GM13976 (cell line): ENCODE measurements at regions not wholly inside any gene's neighbourhood (a gene's known extent, or its start where the extent isn't known, plus 50 kb on each side); places are given as distances from the start of the nearest gene placed in this dataset.

Source experiments
- DNase-seq: peaks from one replicate; pipeline ENCODE4 v3.0.0; 2012; ENCODE audit warnings: low spot score
- in situ Hi-C: fragments of 300-500 bp; cut with MboI; formaldehyde crosslinking; loops from one replicate; pipeline ENCODE4 v1.12.0; 2022; ENCODE audit warnings: low sequenced_read_pairs, mixed read lengths, inconsistent platforms; ENCODE audit not compliant: unreplicated experiment
- TF ChIP-seq, protein P1 (sequence below): IDR thresholded peaks from 2 replicates; pipeline ENCODE4 v1.5.1; 2012; ENCODE audit warnings: borderline replicate concordance, mild to moderate bottlenecking; ENCODE audit not compliant: insufficient read depth; ENCODE audit errors: extremely low read depth, missing control alignments, control extremely low read depth

DNA sequence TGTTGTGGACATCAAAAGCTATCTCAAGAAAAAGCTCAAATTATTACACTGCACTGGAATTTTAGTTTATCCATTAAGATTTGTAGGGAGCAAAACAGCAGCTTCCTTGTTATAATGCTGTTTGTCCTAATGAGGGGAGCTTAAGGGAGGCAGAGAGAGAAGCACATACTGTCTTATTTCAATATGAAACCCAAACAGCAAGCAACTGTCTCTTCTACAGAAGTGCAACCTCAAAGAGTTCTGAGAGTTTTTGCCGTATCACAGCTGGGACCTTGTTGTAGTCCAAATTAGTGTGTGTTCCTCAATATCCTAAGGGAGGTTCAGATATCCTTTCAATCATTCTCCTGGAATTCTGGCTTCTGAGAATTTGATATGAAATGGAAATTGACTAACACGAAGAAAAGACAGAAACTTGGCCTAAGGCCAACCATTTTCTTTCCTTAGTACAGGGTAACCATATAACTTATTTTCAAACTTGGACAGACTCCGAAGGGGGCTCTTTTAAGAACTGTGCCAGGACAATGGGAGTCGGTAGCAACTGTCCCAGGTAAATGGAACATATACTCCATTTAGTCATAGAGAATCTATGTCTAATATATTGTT, 149.3 kb upstream of the CCN2 start:
- TF ChIP-seq, protein P1, sequence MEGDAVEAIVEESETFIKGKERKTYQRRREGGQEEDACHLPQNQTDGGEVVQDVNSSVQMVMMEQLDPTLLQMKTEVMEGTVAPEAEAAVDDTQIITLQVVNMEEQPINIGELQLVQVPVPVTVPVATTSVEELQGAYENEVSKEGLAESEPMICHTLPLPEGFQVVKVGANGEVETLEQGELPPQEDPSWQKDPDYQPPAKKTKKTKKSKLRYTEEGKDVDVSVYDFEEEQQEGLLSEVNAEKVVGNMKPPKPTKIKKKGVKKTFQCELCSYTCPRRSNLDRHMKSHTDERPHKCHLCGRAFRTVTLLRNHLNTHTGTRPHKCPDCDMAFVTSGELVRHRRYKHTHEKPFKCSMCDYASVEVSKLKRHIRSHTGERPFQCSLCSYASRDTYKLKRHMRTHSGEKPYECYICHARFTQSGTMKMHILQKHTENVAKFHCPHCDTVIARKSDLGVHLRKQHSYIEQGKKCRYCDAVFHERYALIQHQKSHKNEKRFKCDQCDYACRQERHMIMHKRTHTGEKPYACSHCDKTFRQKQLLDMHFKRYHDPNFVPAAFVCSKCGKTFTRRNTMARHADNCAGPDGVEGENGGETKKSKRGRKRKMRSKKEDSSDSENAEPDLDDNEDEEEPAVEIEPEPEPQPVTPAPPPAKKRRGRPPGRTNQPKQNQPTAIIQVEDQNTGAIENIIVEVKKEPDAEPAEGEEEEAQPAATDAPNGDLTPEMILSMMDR, result no peak

DNA sequence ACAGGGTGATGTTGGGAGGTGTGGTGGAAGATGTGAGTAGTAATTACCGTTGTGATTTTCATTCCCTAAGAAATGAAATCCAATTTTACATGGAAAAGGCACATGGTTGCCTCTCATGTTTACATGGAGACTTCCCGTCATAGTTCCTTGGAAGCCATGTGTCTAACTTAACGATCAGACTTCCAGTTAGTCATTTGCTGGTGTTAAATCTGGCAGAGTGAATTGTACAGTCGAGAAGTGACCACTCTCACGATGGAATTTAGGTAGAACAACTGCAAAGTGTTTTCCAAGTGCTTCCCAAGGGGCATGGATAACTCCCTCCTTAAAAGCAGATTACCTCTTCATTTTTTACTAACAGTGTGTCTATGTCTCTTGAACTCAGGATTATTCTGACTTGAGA, 145.8 kb upstream of the CCN2 start:
- TF ChIP-seq, protein P1, result no peak
- in situ Hi-C loops, result no loop called here
- DNase-seq, result no peak

More for the DNA sequence above, 149.3 kb upstream of the CCN2 start:
- DNase-seq, result no peak
- in situ Hi-C loops, result no loop called here

DNA sequence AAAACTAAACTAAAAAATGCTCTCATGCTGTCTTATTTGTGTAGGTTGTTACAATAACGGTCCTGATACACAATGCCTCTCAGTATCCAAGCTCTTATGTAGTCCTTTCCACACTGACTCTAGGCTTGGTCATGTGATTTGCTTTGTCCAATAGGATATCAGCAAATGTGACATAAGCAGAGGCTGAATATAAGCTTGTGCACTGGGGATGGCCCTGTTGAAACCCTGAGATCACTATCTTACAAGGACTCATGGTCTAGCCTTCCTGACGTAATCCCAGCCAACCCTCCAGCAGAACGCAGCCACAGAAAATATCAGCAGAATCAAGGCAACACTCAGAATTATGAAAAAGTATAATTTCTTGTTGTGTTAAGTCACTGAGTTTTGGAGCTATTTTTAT, 145.1 kb upstream of the CCN2 start:
- TF ChIP-seq, protein P1, result no peak
- in situ Hi-C loops, result no loop called here
- DNase-seq, result no peak

DNA sequence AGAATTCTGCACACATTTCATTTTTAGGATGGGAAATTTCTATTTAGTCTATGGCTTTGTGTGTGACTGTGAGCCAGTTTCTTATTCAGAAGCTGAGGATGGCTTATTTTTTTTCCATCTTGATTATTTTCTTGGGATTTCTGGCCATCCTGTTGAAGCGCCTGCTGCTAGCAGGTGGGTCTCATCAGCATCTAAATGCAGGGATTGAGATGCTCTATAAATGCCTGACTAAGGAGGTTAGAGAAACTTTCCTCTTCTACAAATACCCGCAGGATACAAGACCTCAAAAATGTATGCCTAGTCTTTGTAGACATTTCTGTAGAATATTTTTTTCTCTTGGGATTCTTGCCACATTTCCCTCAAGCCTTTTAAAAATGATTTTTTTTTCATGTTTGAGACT, 138.0 kb upstream of the CCN2 start:
- in situ Hi-C loops, result no loop called here
- DNase-seq, result no peak
- TF ChIP-seq, protein P1, result no peak

DNA sequence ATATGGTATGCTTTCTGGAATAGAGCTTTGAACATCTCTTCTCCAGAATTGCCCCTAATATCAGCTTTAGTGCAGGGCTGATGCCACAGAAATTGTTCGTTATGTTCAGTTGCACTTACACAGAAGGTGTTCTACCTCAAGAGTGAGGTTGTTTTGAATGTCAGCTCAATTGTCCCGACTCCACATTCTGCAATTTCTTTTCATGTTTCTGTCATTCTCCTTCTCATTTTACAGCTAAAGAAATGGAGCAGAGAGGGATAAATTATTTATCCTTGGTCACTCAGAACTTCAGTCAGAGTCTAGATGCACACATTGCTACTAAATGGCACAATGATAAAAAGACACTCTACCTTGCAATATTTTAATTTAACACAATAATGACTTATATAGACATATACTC, 137.0 kb upstream of the CCN2 start:
- TF ChIP-seq, protein P1, result no peak
- in situ Hi-C loops, result no loop called here
- DNase-seq, result no peak

DNA sequence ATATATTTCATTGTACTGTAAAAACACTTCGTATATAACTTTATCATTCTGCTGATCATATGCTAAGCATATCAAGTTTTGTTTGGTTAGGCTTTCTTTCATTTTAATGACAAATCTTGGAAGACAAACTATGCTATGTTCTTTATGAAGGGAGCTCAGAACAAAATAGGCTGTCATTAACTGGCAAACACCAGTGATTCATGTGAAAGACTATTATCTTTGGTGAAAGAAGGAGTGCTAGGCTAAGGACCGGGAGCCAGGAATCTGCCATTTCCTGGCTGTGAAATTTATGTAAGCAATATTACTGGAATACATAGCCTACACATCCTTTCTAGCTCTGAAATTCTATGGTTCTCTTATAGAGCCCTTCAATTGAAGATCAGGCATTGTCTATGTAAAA, 136.2 kb upstream of the CCN2 start:
- in situ Hi-C loops, result no loop called here
- TF ChIP-seq, protein P1, result no peak
- no peak for DNase-seq
